ENCODE measurements at regions not wholly inside any gene's neighbourhood (a gene's known extent, or its start where the extent isn't known, plus 50 kb on each side); places are given as distances from the start of the nearest gene placed in this dataset.

GRCh38 chr4:41433361-41433760 is 104.6 kb upstream of the LIMCH1 start:
- no peak overlapping the region for H3K9ac ChIP-seq
- no peaks in the 10 kb centered on the region for H3K4me1 ChIP-seq (ENCODE audit: low read depth, poor library complexity, severe bottlenecking)

GRCh38 chr4:41435510-41435909 is 102.4 kb upstream of the LIMCH1 start:
- no peak for TF ChIP-seq CTCF (conservative IDR thresholded peaks at IDR 0.05; ENCODE audit: low read depth, low read length)
- no peak overlapping the region for H3K27ac ChIP-seq
- no peak overlapping the region for H3K9ac ChIP-seq

More at GRCh38 chr4:41433361-41433760, 104.6 kb upstream of the LIMCH1 start:
- H4K20me1 ChIP-seq (ENCODE audit: insufficient read depth) = no peaks in the 10 kb centered on the region
- H3K36me3 ChIP-seq (ENCODE audit: insufficient read depth) = no peaks in the 10 kb centered on the region
- no peak overlapping the region for H3K4me2 ChIP-seq
- H3K27me3 ChIP-seq (ENCODE audit: insufficient read depth, low read depth) = no peaks in the 10 kb centered on the region
- H3K27ac ChIP-seq = no peak overlapping the region
- TF ChIP-seq CTCF (conservative IDR thresholded peaks at IDR 0.05; ENCODE audit: low read depth, low read length) = no peak
- H3K79me2 ChIP-seq (ENCODE audit: insufficient read depth, low read depth) = no peaks in the 10 kb centered on the region
- no peak overlapping the region for H3K4me3 ChIP-seq (IDR thresholded peaks at IDR 0.05; ENCODE audit: insufficient read depth, low read depth, low read length)
- no peak overlapping the region for H2AFZ ChIP-seq (ENCODE audit: low read depth)

GRCh38 chr4:41436419-41436818 is 101.5 kb upstream of the LIMCH1 start:
- TF ChIP-seq CTCF (conservative IDR thresholded peaks at IDR 0.05; ENCODE audit: low read depth, low read length) = no peak
- H3K27me3 ChIP-seq (ENCODE audit: insufficient read depth, low read depth) = no peaks in the 10 kb centered on the region
- no peaks in the 10 kb centered on the region for H3K4me1 ChIP-seq (ENCODE audit: low read depth, poor library complexity, severe bottlenecking)

More at GRCh38 chr4:41435510-41435909, 102.4 kb upstream of the LIMCH1 start:
- no peak overlapping the region for H3K4me2 ChIP-seq
- no peaks in the 10 kb centered on the region for H3K36me3 ChIP-seq (ENCODE audit: insufficient read depth)
- no peaks in the 10 kb centered on the region for H3K27me3 ChIP-seq (ENCODE audit: insufficient read depth, low read depth)
- H4K20me1 ChIP-seq (ENCODE audit: insufficient read depth) = no peaks in the 10 kb centered on the region
- H3K4me1 ChIP-seq (ENCODE audit: low read depth, poor library complexity, severe bottlenecking) = no peaks in the 10 kb centered on the region
- no peaks in the 10 kb centered on the region for H3K79me2 ChIP-seq (ENCODE audit: insufficient read depth, low read depth)
- no peak overlapping the region for H2AFZ ChIP-seq (ENCODE audit: low read depth)
- no peak overlapping the region for H3K4me3 ChIP-seq (IDR thresholded peaks at IDR 0.05; ENCODE audit: insufficient read depth, low read depth, low read length)

GRCh38 chr4:41437111-41437536 is 100.8 kb upstream of the LIMCH1 start:
- Histone ChIP-seq H3K79me2 (ENCODE audit: insufficient read depth, low read depth) (no peaks in the 10 kb centered on the region), H2AFZ (ENCODE audit: low read depth) (no peak overlapping the region), H3K4me2 (no peak overlapping the region), H3K4me1 (ENCODE audit: low read depth, poor library complexity, severe bottlenecking) (no peaks in the 10 kb centered on the region), H3K36me3 (ENCODE audit: insufficient read depth) (no peaks in the 10 kb centered on the region), H4K20me1 (ENCODE audit: insufficient read depth) (no peaks in the 10 kb centered on the region), H3K4me3 (IDR thresholded peaks at IDR 0.05; ENCODE audit: insufficient read depth, low read depth, low read length) (no peak overlapping the region), H3K27me3 (ENCODE audit: insufficient read depth, low read depth) (no peaks in the 10 kb centered on the region), H3K9ac (no peak overlapping the region), H3K27ac (no peak overlapping the region)
- TF ChIP-seq CTCF (conservative IDR thresholded peaks at IDR 0.05; ENCODE audit: low read depth, low read length) = no peak

More at GRCh38 chr4:41436419-41436818, 101.5 kb upstream of the LIMCH1 start:
- H3K79me2 ChIP-seq (ENCODE audit: insufficient read depth, low read depth) = no peaks in the 10 kb centered on the region
- H3K9ac ChIP-seq = no peak overlapping the region
- no peaks in the 10 kb centered on the region for H3K36me3 ChIP-seq (ENCODE audit: insufficient read depth)
- no peak overlapping the region for H3K4me3 ChIP-seq (IDR thresholded peaks at IDR 0.05; ENCODE audit: insufficient read depth, low read depth, low read length)
- H3K4me2 ChIP-seq = no peak overlapping the region
- H2AFZ ChIP-seq (ENCODE audit: low read depth) = no peak overlapping the region
- no peak overlapping the region for H3K27ac ChIP-seq
- no peaks in the 10 kb centered on the region for H4K20me1 ChIP-seq (ENCODE audit: insufficient read depth)

All from KMS-11 (cell line).